NAMALWA (cell line): ENCODE measurements at regions not wholly inside any gene's neighbourhood (a gene's known extent, or its start where the extent isn't known, plus 50 kb on each side); places are given as distances from the start of the nearest gene placed in this dataset.
"Not testable (repeated sequence)": the region's sequence is repeated elsewhere in the genome, so short reads cannot be mapped to it uniquely, and the experiment has no call there.

Experiments used
- DNase-seq: peaks from one replicate; pipeline ENCODE4 v3.0.0-alpha.2; 2015; ENCODE audit warnings: low spot score

DNA sequence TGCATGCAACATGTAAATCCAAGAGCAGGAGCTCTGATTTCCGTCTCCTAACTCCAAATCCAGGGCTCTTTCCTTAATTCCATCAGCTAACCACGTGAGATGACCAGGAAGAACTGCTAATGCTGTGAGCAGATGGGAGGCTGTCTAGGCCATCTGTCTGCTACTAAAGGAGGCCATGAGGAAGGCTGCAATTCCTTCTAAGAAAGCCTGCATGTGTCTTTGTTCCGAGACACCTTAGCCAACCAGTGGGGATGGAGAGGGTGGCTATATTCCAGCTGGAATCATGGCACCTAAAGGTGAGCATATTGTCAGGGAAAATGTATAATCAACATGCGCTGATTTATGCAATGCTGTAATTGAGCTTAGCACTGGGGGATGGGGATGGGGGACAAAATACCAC lies 267.2 kb upstream of the CDH5 start:
- DNase-seq: no peak

DNA sequence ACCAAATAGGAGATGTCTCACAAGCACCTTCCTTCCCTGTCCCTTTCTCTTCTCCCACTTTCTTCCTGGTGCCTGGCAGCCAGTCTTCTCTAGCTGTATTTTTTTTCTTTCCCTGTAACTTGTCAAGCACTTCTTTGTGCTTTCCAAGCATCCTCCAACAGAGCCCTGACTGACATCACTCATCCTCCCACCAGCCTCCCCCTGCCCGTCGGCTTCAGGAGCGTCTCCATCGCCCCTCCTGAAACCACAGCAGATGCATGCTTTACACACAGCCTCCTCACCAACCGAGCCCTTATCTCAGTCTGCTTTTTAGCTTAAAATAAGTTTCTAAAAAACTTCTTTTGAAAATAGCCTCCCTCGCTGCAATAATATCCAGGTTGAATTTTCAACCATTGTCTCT lies 268.7 kb upstream of the CDH5 start:
- no peak for DNase-seq

GRCh38 chr16:66095676-66096075 lies 270.8 kb upstream of the CDH5 start:
- DNase-seq: no peak

DNA sequence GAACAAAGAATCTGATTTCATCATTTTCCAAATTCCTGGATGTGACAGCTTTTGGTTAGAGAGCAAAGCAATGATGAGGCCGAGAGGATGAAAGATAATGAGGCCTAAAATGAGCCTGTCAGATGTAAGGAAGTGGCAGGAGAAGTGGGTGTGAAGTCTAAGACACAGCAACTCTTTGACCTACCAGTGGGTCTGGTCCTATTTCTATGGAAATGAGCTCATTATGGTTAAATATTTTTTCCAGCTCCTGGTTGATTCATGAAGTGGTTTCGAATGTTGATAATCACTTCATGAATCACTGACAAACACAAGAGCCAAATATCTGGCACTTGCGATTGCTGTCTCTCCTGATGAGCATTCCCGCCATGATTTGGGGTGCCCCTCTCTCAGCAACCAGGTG lies 273.3 kb upstream of the CDH5 start:
- DNase-seq: no peak

GRCh38 chr16:66091471-66091891 lies 275.0 kb upstream of the CDH5 start:
- no peak for DNase-seq

DNA sequence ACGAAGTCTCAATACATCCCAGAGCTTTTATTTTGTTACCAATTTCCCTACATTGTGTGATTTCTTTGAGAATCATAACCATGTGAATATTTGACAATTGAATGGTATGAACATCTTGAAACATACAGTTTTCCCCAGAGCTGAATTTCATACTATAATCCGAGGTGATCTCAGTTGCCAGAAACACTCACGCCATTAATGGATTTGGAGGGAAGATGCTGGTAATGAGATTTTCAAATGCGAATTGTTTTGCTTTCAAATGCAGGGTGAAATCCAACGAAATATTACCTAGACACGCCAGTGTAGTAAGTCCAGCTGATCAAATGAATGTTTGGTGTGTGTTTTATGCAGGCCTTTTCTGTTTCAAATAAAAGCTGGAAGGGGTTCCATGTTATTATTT lies 277.8 kb upstream of the CDH5 start:
- DNase-seq: no peak

- DNase-seq: no peak
Observed at GRCh38 chr16:66087308-66087707, 279.2 kb upstream of the CDH5 start.

- no peak for DNase-seq
Observed at GRCh38 chr16:66085651-66086050, 280.8 kb upstream of the CDH5 start.

- not testable (repeated sequence) for DNase-seq
Observed at GRCh38 chr16:66084731-66085130, 281.8 kb upstream of the CDH5 start.

GRCh38 chr16:66084306-66084705 lies 282.2 kb upstream of the CDH5 start:
- no peak for DNase-seq

- no peak for DNase-seq
Observed at GRCh38 chr16:66083171-66083570, 283.3 kb upstream of the CDH5 start.

GRCh38 chr16:66082424-66082823 lies 284.1 kb upstream of the CDH5 start:
- DNase-seq: no peak

DNA sequence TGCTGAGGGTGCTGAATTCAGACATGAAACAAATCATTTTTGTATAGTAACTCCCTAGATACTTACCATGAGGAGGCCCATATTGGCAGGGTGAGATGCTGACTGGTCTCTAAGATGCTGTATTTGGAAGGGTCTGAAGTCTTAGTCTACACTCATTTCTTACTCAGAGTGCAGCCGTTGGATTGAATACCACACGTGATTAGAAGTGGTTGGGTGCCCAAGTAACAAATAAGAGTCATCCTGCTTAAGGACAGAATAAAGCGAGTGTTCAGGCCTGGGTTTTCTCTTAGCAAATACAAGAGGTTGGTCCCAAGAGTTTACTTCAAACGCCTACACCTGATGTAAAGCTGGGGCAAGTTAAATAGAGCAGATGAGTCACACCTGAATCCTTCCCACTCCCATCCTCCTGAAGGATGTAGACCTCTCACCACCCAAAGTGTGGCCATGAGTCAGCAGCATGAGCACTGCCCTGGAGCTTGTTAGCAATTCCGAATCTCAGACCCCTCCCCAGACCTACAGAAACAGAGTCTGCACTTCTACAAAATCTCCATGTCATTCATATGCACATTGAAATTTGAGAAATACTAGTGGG lies 284.6 kb upstream of the CDH5 start:
- no peak for DNase-seq

GRCh38 chr16:66079671-66080334 lies 286.7 kb upstream of the CDH5 start:
- DNase-seq: no peak

GRCh38 chr16:66070140-66070917 lies 296.2 kb upstream of the CDH5 start:
- DNase-seq: no peak

GRCh38 chr16:66069587-66069986 lies 296.9 kb upstream of the CDH5 start:
- DNase-seq: no peak

- no peak for DNase-seq
Observed at GRCh38 chr16:66066404-66066803, 300.1 kb upstream of the CDH5 start.

GRCh38 chr16:66065925-66066324 lies 300.6 kb upstream of the CDH5 start:
- DNase-seq: no peak

- DNase-seq: no peak
Observed at GRCh38 chr16:66064801-66065530, 301.5 kb upstream of the CDH5 start.

DNA sequence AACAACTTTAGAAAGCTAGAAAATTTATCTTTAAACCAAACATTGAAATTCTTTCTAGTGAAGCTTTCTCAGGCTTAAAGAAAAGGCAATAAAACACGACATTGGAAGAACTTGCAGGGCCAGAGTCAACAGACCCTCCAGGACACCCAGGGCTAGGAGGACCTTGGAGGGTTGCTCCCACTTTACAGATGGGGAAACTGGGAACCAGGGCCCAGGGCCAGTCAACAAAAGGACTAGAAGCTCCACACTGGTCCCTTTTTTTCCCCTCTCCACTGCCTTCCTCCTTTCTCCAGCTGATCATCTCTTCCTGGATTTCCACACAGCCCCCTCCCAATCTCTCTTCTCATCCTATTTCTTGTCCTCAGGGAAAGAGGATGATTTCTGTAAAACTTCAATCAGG lies 307.7 kb upstream of the CDH5 start:
- no peak for DNase-seq

DNA sequence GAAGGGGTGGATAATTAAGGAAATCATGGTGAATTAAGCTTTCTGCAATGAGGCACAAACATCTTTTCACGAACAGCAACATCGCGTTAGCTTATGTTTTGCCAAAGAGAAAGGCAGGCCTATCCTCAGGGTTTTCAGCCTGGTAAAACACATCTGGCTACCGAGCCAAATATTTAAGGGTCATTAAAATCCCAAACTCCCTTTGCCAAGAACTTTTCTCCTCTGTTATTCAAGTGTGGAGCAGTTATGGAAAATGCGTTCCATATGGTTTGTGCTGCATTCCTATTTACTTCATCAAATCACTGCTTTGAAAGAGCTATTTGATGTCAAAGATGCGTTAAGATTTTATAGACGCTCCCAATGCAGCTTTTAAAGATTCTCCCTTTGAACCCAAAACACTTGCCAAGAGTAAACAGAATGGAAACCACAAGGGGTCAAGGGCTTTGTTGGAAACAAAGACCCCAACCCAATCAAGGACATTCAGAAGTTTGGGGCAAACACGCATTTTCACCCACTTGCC lies 308.3 kb upstream of the CDH5 start:
- DNase-seq: no peak

- DNase-seq: no peak
Observed at GRCh38 chr16:66057057-66057456, 309.4 kb upstream of the CDH5 start.
